Right renal pelvis (tissue), 4 donors: ENCODE measurements at regions not wholly inside any gene's neighbourhood (a gene's known extent, or its start where the extent isn't known, plus 50 kb on each side); places are given as distances from the start of the nearest gene placed in this dataset.

ENCODE experiments used
- DNase-seq, 4 donors: peaks; one replicate each; pipeline ENCODE4 v3.0.0-alpha.2; 2013; ENCODE audit warnings: low read depth in 4 of 4, low spot score in 3 of 4, missing footprints in 1 of 4

DNA sequence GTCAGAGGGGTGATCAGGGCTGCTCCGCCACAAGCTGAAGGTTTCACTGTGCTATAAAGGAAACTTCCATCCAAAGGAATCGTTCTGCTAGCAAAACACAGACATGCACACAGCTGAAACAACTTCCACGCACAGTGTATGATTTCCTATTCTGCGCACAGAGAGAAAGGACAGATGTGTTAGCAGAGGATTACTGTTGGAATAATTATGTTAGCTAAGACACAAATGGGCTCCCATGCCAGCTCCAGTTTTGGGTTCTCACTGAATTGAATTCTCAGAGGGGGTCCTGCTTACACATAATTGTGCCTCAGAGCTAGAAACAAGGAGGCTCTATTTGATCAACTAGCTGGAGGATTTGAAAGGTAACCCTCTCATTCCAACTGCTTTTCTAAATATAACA, 352.4 kb downstream of the IRX2 start:
- DNase-seq, result no peak

DNA sequence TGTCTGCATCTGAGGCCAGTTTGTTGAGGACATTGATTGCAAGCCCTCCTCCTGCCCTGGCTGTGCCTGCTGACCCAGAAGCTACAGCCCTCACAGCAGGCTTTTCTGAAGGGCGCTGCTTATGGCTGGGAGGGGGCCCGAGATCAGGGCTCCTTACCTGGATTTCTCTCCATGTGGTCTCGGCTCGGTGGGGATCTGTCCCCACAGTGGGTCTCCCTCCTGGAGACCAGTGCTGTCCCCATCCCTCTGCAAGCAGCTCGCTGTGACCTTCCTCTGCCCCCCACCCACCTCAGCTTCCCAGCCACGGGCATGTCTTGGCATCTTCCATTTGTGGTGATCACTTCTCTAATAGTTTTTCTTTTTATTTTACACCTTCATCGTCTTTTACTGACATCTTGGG, 357.9 kb downstream of the IRX2 start:
- no peak for DNase-seq

DNA sequence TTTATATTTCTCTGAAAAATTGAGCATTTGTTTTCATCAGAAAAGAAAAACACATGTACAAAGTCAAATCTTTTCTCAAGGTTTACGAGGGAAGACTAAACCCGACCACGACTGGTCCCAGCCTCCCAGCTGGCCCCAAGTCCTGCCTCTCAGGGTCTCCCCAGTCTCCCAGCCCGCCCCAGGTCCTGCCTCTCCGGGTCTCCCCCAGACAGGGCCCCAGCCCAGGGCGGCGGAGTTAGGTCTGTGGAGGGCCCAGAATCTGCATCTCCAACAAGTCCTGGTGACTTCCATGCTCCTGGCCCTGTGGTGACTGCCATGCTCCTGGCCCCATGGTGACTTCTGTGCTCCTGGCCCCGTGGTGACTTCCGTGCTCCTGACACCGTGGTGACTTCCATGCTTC, 359.9 kb downstream of the IRX2 start:
- no peak for DNase-seq

DNA sequence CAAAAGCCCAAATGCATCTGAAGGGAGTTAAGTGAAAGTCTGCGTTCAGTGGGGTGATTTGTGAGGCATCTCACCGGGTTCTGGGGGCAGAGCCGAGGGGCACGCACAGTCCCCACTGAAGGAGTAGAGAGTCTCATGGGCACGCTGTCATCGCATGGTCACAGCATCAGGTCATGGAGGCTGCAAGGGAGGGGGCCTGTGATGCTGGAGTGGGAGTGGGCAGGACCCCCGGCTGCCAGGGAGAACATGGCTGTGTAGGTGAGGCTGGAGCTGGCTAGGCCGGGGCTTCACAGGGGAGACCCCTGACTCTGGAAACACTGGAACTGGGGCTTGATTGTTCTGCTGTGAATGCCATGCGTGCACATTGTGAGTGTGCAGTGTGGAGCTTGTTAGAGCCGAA, 360.5 kb downstream of the IRX2 start:
- DNase-seq, result no peak

DNA sequence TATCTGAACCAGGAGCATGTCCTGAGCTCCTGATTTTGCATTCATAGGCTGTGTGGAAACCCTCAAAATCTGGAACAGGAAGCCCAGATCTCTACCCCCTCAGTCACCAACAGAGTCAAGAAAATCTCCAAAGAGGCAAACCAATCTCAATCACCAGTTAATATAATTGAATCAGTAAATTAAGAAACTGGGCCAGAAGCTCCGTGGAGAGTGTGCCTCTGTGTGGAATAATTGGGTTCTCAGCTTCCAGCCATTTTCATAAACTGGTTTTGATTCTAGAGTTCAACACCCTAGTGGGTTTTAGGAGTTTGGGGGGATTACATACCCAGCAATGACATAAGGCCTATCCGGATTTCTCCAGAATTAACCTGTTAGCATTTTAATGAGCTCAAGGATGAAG, 362.9 kb downstream of the IRX2 start:
- DNase-seq, result no peak

DNA sequence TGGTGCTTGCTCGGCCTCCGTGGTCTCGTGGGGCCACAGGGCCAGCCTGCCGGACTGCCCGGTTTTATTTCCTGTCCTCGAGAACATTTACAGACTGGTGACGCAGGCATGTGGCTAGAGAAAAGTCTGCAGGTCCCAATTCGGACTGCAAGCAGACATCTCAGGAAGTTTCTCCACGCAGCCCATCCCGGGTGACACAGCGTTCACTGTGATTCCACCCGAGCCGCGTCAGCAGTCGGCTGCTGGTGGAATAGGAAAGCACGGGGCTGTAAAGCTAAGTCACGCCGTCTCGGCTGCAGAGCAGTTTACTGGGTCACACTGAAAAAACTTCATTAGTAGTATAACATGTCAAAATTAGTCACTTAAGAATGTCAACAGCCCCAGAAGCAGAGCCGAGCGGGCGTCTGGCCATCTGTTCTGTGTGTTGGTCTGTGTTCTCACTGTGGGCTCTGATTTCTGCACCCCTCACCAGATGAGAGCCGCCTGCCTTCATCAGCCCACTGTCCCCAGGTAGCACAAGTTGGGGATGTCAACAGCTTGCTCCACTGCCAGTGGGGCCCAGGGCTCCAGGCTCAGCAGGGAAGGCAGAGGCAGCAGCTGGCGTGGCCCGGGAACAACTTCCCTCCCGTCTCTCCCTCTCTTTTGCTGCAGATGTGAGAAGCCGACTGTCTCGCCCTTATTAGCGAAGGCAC, 363.7 kb downstream of the IRX2 start:
- no peak for DNase-seq

DNA sequence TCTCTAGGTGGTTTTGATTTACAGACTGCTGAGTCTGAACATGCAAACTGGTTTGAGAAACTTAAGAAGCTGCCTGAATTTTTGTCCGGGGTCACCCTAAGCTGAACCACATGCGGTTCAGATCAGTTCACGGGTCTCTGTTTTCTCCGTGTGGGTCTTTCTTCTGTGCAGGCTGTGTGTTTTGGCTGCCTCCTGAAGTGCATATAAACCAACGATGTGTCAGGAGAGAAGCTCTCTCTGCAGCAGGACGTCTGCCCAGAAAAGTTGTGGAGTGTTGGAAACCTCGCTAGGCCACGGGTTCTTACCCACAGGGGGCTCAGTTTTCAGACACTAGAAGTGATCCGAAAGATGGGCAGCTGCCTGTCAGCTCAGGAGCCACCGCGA, 364.2 kb downstream of the IRX2 start:
- no peak for DNase-seq

DNA sequence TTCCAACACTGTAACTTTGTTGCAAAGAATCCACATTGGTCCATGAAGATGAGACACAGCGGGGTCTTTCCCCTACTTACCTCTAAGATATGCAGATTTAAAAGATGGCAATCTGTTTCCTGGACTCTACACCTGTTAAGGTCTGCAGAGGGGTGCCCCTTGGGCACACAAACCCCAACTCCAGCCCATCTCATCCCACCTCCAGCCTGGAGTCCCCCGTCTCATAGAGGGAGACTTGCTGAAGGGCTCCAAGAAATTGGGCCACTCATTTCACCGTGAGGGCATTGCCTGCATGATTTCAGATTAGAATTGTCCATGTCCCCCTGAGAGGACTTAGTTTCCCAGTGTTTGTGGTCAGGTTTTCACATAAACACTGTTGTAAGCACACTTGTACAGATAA, 365.7 kb downstream of the IRX2 start:
- no peak for DNase-seq

DNA sequence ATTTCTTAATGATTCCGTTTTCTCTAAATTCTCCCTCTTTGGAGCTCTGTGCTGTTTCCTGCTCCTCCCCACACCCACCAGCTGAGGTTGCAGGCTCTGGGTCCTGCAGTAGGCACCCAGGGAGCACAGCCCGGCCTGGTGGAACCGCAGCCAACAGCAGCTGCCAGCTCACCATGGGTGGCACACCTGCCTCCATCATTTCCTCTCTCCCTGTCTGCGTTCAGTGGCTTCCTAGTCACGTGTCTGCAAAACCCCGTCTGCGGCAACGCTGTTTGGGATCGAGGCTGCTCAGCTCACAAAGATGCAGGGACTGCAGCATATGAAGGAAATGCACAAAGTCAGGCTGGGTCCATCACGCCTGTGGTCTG, 367.8 kb downstream of the IRX2 start:
- no peak for DNase-seq

DNA sequence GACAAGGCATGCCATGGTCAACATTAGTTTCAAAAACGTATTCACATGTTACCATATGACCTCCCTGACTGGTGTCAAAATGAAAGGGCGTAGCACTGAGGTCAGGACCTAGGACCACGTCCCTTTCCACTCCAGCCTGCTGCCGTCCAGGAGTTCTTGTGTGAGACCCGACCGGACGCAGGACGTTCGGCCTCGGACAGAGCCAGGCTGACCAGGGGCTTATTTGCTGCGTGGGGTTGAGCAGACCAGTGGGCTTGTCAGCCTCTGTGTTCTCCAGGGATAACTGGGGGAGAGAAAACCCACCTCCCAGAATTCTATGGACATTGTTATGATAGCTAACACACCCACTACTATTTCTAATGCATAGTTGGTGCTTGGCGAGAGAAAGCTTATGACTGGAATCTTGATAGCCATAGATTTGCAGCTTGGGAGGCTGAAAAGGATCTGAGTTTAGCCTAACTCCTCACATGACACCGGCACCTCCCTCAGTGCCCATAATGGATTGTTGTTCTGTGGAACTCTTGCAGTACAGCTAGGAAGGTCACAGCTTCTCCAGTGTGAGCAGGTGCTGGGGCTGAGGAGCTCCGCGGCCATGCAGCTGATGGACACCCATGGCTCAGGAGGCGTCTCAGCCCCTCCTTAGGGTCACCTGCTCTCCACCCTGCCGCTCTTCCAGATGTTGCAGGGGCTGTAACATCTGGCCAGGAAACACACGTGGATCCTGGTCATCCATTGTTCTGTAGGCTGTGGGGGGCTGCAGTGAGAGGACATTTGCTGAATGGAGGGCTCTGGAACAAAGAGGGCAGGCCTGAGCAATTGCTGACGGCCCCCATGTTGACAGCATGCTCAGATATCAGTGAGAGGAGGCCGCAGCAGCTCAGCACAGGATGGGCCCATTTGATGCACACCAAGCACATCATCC, 368.4 kb downstream of the IRX2 start:
- no peak for DNase-seq

DNA sequence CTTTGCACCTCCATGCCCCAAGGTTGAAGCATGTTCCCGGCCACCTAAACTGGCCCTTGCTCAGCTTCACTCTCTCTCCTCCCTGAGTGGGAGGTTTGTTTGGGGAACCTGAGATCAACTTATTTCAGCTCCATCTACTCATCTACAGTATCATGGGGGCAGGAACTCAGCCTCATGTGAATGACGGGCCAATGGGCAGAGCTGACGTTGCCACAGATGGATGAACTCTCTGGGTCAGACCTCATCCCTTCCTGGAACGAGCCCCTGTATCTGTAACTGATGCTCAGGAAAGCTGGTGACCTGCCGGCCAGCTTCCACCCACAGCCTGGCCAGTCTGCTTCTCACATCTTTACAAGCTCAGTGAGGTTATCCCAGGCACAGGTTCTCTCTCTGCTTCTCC, 369.6 kb downstream of the IRX2 start:
- DNase-seq, result peak in 2 of 4 donors; percentile 12 to 26

DNA sequence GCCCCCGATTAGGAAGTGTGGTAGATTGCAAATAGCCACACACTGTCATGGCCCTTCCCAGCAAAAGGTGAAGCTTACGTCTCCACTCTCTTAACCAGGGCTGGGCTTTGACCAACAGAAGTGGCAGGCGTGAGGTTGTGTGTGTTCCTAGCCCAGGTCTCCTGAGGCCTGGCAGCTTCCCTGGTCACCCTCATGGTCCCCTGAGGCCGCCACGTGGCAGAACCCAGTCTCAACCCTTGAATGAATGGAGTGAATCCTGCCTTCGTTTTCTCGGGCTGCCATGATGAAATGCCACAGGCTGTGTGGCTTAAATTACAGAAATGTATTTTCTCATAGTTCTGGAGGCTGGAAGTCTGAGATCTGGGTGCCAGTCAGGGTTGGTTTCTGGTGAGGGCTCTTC, 370.4 kb downstream of the IRX2 start:
- no peak for DNase-seq

DNA sequence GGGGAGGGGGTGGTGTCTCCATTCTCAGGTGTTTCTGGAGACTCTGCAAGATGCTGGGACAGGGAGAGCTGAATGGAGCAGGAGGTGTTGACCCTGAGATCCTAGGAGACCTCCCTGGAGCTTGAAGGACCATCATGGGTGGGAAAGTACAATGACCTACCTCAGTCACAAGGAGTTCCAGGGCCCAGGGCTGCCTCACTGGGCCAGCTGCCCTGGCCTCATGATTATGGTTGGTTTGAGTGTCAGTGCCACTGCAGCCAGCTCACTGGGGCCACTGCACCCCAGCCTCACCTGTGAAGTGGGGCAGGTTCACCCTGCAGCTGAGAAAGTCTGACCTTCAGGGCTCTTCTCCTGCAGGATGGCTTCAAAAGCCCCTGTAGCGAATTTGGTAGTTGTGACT, 372.5 kb downstream of the IRX2 start:
- no peak for DNase-seq

DNA sequence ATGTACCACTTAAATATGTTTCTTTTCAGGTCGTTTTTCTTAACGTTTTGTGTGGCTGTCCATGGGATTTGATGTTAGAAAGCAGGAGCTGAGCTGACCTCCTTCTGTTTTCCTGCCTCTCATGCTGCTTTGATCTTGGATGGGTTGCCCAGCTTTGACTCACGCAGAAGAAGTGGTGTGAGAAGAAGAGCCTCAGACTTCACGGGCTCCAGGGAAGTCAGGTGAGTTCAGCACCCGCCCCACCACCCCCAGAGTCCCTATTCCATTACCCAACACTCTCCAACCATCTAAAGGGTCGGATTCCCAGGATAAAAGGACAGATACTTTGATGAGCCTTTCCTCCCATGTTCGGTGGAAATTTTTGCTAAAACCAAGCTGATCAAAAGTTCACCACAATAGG, 373.4 kb downstream of the IRX2 start:
- DNase-seq, result no peak

DNA sequence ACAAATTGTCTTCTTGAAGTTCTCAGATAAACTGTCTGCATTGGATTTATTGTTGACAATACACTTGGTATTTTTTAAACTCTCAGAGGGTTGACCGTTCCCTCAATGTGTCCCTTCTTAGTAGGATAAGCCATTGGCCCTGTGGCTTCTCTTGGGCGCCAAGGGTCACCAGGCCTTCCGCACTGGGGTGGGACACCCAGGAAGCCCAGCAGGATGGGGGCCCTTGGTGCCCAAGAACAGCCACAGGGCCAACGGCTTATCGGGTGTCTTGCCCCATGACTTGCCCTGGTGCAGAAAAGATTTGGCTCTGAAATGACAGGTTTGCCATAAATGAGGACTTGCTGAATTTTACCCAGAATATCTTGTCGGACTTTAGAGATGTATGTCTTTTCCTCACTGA, 375.0 kb downstream of the IRX2 start:
- DNase-seq, result no peak

DNA sequence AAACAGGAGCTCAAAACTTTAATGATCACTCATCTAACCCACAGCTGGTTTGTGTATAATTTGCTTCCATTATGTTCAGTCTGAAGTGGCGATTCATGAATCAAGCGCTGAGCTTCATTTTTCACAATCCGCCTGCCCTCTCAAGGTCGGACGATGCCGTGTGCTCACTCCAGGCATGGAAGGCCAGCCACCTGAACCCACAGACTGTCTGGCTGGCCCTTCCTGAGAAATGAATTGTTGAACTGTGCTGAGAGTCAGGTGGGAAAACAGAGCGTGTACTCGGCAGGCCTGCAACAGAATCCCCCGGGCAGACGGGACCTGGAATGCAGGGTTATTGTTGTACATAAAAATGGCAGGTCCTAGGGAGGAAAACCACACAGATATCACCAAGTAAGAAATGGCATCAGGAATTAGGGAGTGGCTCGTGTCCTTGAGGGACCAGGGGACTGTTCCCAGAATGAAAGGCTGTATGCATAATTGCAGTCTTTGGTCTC, 375.7 kb downstream of the IRX2 start:
- DNase-seq, result no peak

DNA sequence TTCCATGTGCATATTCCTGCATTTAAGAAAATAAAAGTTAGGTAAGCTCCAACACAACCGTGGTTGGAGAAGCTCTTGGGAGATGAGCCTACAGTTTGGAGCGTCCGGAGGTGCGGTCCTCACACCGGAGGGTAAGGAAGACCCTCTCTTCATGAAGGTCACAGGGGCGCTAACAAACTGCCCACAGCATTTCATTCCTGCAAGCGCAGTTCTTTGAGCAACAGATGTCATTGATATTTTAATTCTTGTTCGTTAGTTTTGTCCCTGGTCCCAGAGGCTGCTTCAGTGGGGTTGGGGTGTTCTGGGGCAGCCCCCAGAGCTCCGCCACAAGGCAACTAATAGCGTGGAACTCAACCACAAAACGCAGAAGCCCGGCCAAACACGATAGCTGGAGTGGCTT, 376.2 kb downstream of the IRX2 start:
- no peak for DNase-seq

DNA sequence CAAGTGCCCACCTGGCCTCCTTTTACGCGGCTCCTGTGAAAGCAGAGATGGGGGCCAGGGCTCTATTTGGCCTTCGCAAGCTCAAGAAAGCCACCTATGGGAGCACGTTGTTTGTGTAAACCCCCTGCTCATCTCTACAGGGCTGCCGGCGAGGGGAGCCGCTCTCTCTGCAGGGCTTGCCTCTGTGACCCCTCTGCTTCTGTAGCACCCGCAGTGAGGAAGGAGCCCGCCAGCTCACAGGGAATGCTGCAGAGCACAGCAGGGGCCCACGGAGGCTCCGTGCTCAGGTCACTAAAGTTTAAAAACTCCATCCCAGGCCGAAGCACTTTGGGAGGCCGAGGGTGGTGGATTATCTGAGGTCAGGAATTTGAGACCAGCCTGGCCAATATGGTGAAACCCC, 376.8 kb downstream of the IRX2 start:
- DNase-seq, result no peak

DNA sequence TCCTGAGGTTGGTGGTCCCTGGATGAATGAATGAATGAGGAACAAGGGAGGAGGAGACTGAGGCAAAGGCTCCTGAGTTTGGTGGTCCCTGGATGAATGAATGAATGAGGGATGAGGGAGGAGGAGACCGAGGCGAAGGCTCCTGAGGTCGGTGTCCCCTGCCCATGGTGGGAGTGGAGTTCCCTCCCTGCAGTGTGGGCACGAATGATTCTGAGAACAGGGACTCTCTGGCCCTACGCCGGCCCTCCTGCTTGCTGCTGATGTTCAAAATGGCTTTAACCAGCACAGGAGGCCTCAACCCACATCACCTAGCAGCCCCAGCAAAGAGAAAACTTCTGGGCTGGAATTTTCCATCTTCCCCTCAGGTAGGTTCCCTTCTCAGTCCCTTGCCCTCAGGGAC, 377.8 kb downstream of the IRX2 start:
- no peak for DNase-seq

DNA sequence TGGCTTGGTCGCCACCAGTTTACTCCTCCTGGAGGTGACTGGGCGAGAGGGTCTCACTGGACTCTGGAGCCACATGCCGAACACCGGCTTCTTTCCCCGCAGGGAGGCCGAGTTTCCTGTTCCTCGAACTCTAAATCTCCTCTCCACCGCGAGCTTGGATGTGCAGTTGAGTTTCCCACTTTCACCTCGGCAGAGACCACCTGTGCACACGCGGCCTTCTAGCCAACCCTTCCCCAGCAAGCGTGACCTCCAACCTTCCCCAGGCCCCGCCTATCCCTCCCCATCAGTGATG, 380.1 kb downstream of the IRX2 start:
- DNase-seq, result no peak

DNA sequence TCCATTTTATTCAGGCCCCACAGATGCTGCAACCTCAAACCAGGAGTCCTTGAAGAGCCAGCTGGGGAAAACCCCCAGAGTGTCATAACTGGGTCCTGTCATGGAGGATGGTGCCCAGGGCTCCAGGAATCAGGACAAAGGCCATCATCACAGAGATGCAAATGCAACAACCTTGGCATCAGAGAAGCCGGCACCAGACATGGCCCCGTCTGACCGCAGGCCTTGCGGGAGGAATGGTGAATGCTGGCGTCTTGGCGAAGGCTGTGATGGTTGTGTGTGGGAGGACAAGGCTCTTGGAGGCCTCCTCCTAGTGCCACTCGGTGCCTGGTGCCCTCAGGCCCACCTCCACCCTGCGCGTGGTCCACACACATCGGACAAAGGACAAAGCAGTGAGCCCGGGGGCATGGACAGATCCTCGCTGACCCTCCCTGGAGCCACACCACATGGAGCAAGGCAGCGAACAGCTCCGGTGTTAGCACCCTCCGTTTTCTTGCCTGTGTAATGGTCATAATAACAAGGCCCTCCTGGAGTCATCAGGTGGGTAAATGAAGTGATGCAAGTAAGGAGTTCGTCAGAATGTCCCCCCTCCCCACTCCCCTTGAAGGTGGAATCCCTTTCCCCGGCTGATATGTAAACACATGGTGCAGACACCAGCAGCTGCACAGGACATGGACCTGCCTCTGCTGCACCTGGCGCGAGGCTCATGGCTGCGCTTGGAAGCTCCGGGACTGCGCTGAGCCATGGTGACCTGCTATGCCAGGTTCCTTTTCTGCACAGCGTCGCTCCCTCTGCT, 380.7 kb downstream of the IRX2 start:
- DNase-seq, result no peak

DNA sequence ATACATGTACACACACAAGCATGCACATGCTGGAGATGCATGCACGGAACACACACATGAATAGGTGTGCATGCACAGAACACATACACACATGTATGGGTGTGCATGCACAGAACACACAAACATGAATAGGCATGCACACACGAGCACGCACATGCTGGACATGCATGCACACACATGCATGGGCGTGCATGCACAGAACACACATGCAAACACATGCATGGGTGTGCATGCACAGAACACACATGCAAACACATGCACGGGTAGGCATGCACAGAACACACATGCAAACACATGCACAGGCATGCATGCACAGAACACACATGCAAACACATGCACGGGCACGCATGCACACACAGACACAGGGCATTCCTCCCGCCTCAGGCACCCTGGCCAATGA, 382.3 kb downstream of the IRX2 start:
- no peak for DNase-seq
